H1 (cell line): ENCODE measurements at regions not wholly inside any gene's neighbourhood (a gene's known extent, or its start where the extent isn't known, plus 50 kb on each side); places are given as distances from the start of the nearest gene placed in this dataset.
A peak's percentile ranks its signal among the peaks of the same experiment; 100 is the strongest.

Experiments
- CTCF ChIA-PET: fragments of 300-600 bp; sonication (Branson Sonifier 250); formaldehyde crosslinking; loops from one replicate; lab custom pipeline; 2021; ENCODE audit not compliant: partially characterized antibody; lab: Charles Lee
- POLR2A ChIA-PET: fragments of 300-600 bp; sonication (Branson Sonifier 250); formaldehyde crosslinking; loops from one replicate; lab custom pipeline; 2021; ENCODE audit warnings: inconsistent platforms; ENCODE audit not compliant: partially characterized antibody; lab: Charles Lee
- DNase-seq, 2 experiments: peaks; one replicate each; pipeline versions ENCODE4 v3.0.0 to v3.0.0-alpha.2; 2010 to 2022; ENCODE audit warnings: low spot score in 2 of 2, low read depth in 1 of 2, mixed read lengths in 1 of 2
- FAIRE-seq: peaks from 2 replicates; lab custom pipeline; 2011; peaks lifted over from hg19 to GRCh38; lab: Jason Lieb, UNC
- H2AFZ ChIP-seq: 2 replicates; pipeline ENCODE4 v1.8.1; 2012; ENCODE audit warnings: low read length, inconsistent platforms
- H2AK5ac ChIP-seq: 2 replicates; pipeline ENCODE4 v1.6.1; 2013; ENCODE audit warnings: low read depth, low read length
- H2BK120ac ChIP-seq: replicated peaks from 2 replicates; pipeline ENCODE3; 2013; ENCODE audit warnings: low read depth, low read length, inconsistent platforms
- H2BK12ac ChIP-seq: 2 replicates; pipeline ENCODE4 v1.6.1; 2013; ENCODE audit warnings: low read depth, low read length
- H2BK15ac ChIP-seq: 2 replicates; pipeline ENCODE4 v1.6.1; 2013; ENCODE audit warnings: low read length
- H2BK20ac ChIP-seq: 2 replicates; pipeline ENCODE4 v1.6.1; 2013; ENCODE audit warnings: low read length
- H2BK5ac ChIP-seq: 2 replicates; pipeline ENCODE4 v1.6.1; 2013; ENCODE audit warnings: low read depth, low read length
- H3K14ac ChIP-seq: 2 replicates; pipeline ENCODE4 v1.6.1; 2013; ENCODE audit warnings: inconsistent platforms; ENCODE audit not compliant: insufficient read length
- H3K18ac ChIP-seq: 2 replicates; pipeline ENCODE4 v1.6.1; 2013; ENCODE audit warnings: low read length; ENCODE audit errors: extremely low read depth
- H3K23ac ChIP-seq: 2 replicates; pipeline ENCODE4 v1.6.1; 2013; ENCODE audit warnings: inconsistent platforms; ENCODE audit not compliant: insufficient read length
- H3K23me2 ChIP-seq: 2 replicates; pipeline ENCODE4 v1.6.1; 2013; ENCODE audit warnings: low read depth, low read length
- H3K27ac ChIP-seq: 2 replicates; pipeline ENCODE4 v1.6.1; 2011; ENCODE audit warnings: low read depth, low read length, inconsistent platforms
- H3K27me3 ChIP-seq, 4 experiments: replicated peaks in 1 of 4; 1 replicate in 1 of 4; 2 replicates in 3 of 4; pipeline versions ENCODE4 v1.6.1 to v1.8.1; 2011 to 2013; ENCODE audit warnings: low read length in 3 of 4, mild to moderate bottlenecking in 3 of 4, inconsistent platforms in 2 of 4, mixed read lengths in 2 of 4, moderate library complexity in 1 of 4; ENCODE audit not compliant: control insufficient read depth in 3 of 4, insufficient read depth in 3 of 4; ENCODE audit errors: extremely low read depth in 1 of 4
- H3K36me3 ChIP-seq, 4 experiments: 2 replicates each; pipeline versions ENCODE4 v1.6.1 to v1.8.1; 2011 to 2013; ENCODE audit warnings: mild to moderate bottlenecking in 4 of 4, low read length in 3 of 4, moderate library complexity in 2 of 4, control low read depth in 1 of 4, inconsistent platforms in 1 of 4; ENCODE audit not compliant: insufficient read depth in 4 of 4, control insufficient read depth in 2 of 4
- H3K4ac ChIP-seq: replicated peaks from 2 replicates; pipeline ENCODE3; 2013; ENCODE audit warnings: low read length, low read depth, mixed read lengths, inconsistent platforms; ENCODE audit not compliant: insufficient read length
- H3K4me1 ChIP-seq, 4 experiments: replicated peaks in 1 of 4; 1 replicate in 1 of 4; 2 replicates in 3 of 4; pipeline versions ENCODE4 v1.6.1 to v1.8.1; 2011 to 2013; ENCODE audit warnings: low read length in 3 of 4, inconsistent platforms in 2 of 4, mixed read lengths in 1 of 4; ENCODE audit not compliant: insufficient read depth in 4 of 4, control insufficient read depth in 3 of 4
- H3K4me2 ChIP-seq, 2 experiments: 2 replicates each; pipeline versions ENCODE4 v1.6.1 to v1.8.1; 2011 to 2013; ENCODE audit warnings: low read depth in 2 of 2, low read length in 2 of 2, control low read depth in 1 of 2, inconsistent platforms in 1 of 2, mild to moderate bottlenecking in 1 of 2; ENCODE audit not compliant: insufficient read depth in 1 of 2
- H3K4me3 ChIP-seq, 4 experiments: fragments of 200-600, 300-600 bp in 1 of 4; sonication (generic), shearing (Covaris generic), sonication (Bioruptor Twin) in 1 of 4; 2 replicates each; pipeline versions ENCODE4 v1.5.1 to v1.8.1; 2011 to 2016; ENCODE audit warnings: low read length in 4 of 4, low read depth in 3 of 4, control low read depth in 2 of 4, inconsistent platforms in 2 of 4, mild to moderate bottlenecking in 2 of 4, mixed read lengths in 1 of 4, moderate library complexity in 1 of 4; ENCODE audit not compliant: insufficient read depth in 2 of 4; ENCODE audit errors: extremely low read depth in 1 of 4
- H3K56ac ChIP-seq: replicated peaks from 2 replicates; pipeline ENCODE3; 2013; ENCODE audit warnings: low read depth, mild to moderate bottlenecking, mixed read lengths, low read length, inconsistent platforms; ENCODE audit not compliant: insufficient read length
- H3K79me1 ChIP-seq: 2 replicates; pipeline ENCODE4 v1.6.1; 2013; ENCODE audit warnings: low read depth, low read length, control low read depth
- H3K79me2 ChIP-seq, 2 experiments: 2 replicates each; pipeline versions ENCODE4 v1.6.1 to v1.8.1; 2012 to 2013; ENCODE audit warnings: low read length in 2 of 2, mild to moderate bottlenecking in 2 of 2, inconsistent platforms in 1 of 2; ENCODE audit not compliant: insufficient read depth in 2 of 2, control insufficient read depth in 1 of 2
- H3K9ac ChIP-seq, 4 experiments: replicated peaks in 1 of 4; 1 replicate in 1 of 4; 2 replicates in 3 of 4; pipeline versions ENCODE4 v1.6.1 to v1.8.1; 2011 to 2013; ENCODE audit warnings: low read depth in 3 of 4, low read length in 3 of 4, control low read depth in 2 of 4, mild to moderate bottlenecking in 2 of 4, moderate library complexity in 2 of 4, inconsistent platforms in 1 of 4; ENCODE audit errors: extremely low read depth in 1 of 4
- H3K9me3 ChIP-seq, 2 experiments: 2 replicates each; pipeline versions ENCODE4 v1.6.1 to v1.8.1; 2012 to 2013; ENCODE audit warnings: mild to moderate bottlenecking in 2 of 2, moderate library complexity in 2 of 2, control low read depth in 1 of 2, inconsistent platforms in 1 of 2, low read depth in 1 of 2, low read length in 1 of 2, mixed read lengths in 1 of 2; ENCODE audit not compliant: insufficient read depth in 2 of 2
- H4K20me1 ChIP-seq, 2 experiments: replicated peaks in 1 of 2; 2 replicates each; pipeline versions ENCODE3 to v1.8.1; 2011 to 2013; ENCODE audit warnings: inconsistent platforms in 2 of 2, low read length in 2 of 2, mild to moderate bottlenecking in 1 of 2; ENCODE audit not compliant: insufficient read depth in 2 of 2, control insufficient read depth in 1 of 2
- H4K5ac ChIP-seq: 2 replicates; pipeline ENCODE4 v1.6.1; 2013; ENCODE audit warnings: low read length, low read depth, mixed read lengths, inconsistent platforms; ENCODE audit not compliant: insufficient read length
- H4K8ac ChIP-seq: 2 replicates; pipeline ENCODE4 v1.8.0; 2013; ENCODE audit warnings: mild to moderate bottlenecking, moderate library complexity, low read length, inconsistent platforms; ENCODE audit not compliant: insufficient read depth; ENCODE audit errors: extremely low read depth
- H4K91ac ChIP-seq: replicated peaks from 2 replicates; pipeline ENCODE3; 2013; ENCODE audit warnings: low read length, mixed read lengths, inconsistent platforms; ENCODE audit not compliant: insufficient read length
- CTCF ChIP-seq, 3 experiments: IDR thresholded peaks; 1 replicate in 2 of 3; 2 replicates in 1 of 3; pipeline versions ENCODE4 v1.5.1 to v1.6.1; 2011; ENCODE audit warnings: low read length in 3 of 3, mild to moderate bottlenecking in 3 of 3, inconsistent platforms in 2 of 3, low read depth in 1 of 3, moderate library complexity in 1 of 3; ENCODE audit not compliant: insufficient read depth in 1 of 3; ENCODE audit errors: control extremely low read depth in 1 of 3
- FOSL1 ChIP-seq: IDR thresholded peaks from 2 replicates; pipeline ENCODE4 v1.6.1; 2011; ENCODE audit warnings: mild to moderate bottlenecking, low read depth, low read length, moderate library complexity; ENCODE audit not compliant: insufficient read depth
- HDAC2 ChIP-seq, 2 experiments: fragments of 300-600 bp in 1 of 2; sonication (generic) in 1 of 2; IDR thresholded peaks; 2 replicates each; pipeline ENCODE4 v1.6.1; 2011 to 2012; ENCODE audit warnings: low read depth in 2 of 2, low read length in 2 of 2, mild to moderate bottlenecking in 2 of 2, moderate library complexity in 2 of 2, borderline replicate concordance in 1 of 2, inconsistent platforms in 1 of 2
- KDM5A ChIP-seq: fragments of 200-600 bp; IDR thresholded peaks from 2 replicates; pipeline ENCODE4 v1.7.1; 2012; ENCODE audit warnings: mild to moderate bottlenecking, low read length, inconsistent platforms, mixed read lengths
- RAD21 ChIP-seq, 2 experiments: IDR thresholded peaks in 1 of 2; conservative IDR thresholded peaks in 1 of 2; 2 replicates each; pipeline ENCODE4 v1.6.1; 2011; ENCODE audit warnings: low read depth in 2 of 2, low read length in 2 of 2, improper control_type of control experiment in 1 of 2, inconsistent platforms in 1 of 2, mild to moderate bottlenecking in 1 of 2, moderate library complexity in 1 of 2
- RFX5 ChIP-seq: IDR thresholded peaks from 2 replicates; pipeline ENCODE4 v1.6.1; 2011; ENCODE audit warnings: low read depth, low read length, improper control_type of control experiment, borderline replicate concordance
- SRF ChIP-seq: IDR thresholded peaks from 2 replicates; pipeline ENCODE4 v1.6.1; 2011; ENCODE audit warnings: mild to moderate bottlenecking, low read depth, low read length, moderate library complexity
- TAF1 ChIP-seq: IDR thresholded peaks from 2 replicates; pipeline ENCODE4 v1.6.1; 2011; ENCODE audit warnings: mild to moderate bottlenecking, low read depth, low read length
- ZNF274 ChIP-seq: IDR thresholded peaks from 2 replicates; pipeline ENCODE4 v1.7.0; 2012; ENCODE audit warnings: low read length, borderline replicate concordance; ENCODE audit errors: extremely low read depth
- WGBS, 2 experiments: shearing (Covaris generic) in 1 of 2; methylation state at CpG; one replicate each; pipeline versions ENCODE4 v1.1.6 to v1.1.7; 2013 to 2015; ENCODE audit warnings: low lambda C conversion rate in 2 of 2, mixed read lengths in 2 of 2, inconsistent platforms in 1 of 2, low coverage in 1 of 2, missing lambda C conversion rate in 1 of 2; ENCODE audit not compliant: insufficient replicate concordance in 2 of 2, insufficient coverage in 1 of 2, insufficient read length in 1 of 2; ENCODE audit errors: extremely low coverage in 1 of 2, missing lambda C conversion rate in 1 of 2; 5-methylcytosine and 5-hydroxymethylcytosine counted together
- TF ChIP-seq, protein P1 (sequence below): IDR thresholded peaks from 2 replicates; pipeline ENCODE4 v1.6.1; 2012; ENCODE audit warnings: inconsistent platforms

DNA sequence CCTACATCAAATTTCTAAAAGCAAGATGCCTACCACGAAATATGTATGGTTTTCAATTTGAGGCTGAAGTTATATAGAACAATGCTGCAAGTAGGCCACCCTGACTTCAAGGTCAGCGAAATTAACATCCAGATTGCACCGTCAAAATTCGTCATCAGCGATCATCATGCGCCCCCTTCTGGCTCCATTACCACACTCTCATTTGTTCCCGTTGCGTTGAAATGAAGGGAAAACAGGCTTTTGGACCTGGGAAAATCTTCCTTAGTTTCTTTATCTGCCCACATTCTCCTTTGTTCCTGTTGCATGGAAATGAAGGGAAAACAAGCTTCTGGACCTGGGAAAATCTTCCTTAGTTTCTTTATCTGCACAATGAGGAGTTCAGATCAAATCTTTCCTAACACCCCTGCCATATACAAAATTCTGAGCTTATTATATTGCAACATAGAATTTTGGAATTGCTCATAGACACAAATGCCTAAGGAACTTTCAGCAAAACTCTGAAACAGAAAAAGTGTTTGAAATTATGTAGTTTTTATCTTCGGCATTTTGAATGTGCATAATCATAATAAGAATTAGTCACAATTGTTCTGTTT is 98.2 kb upstream of the PRKCQ start:
- CTCF ChIA-PET, result interaction anchor here (0.6 to 3.6 kb wide), 20 partner anchors 8 to 1586 kb away, joined by 3 to 20 read pairs (median 3); no protein-coding TSS in a partner anchor
- no peak overlapping the region for H3K9ac ChIP-seq
- no peak overlapping the region for H3K23ac ChIP-seq
- H3K14ac ChIP-seq, result no peak overlapping the region
- H4K20me1 ChIP-seq, result no peaks in the 10 kb centered on the region
- H3K27ac ChIP-seq, result no peak overlapping the region
- H4K91ac ChIP-seq, result no peak overlapping the region
- no peak overlapping the region for H3K4me3 ChIP-seq
- no peaks in the 10 kb centered on the region for H3K79me2 ChIP-seq
- FAIRE-seq (peak; percentile 96), DNase-seq (peak in 1 of 2 experiments; percentile 80)
- H3K79me1 ChIP-seq, result no peaks in the 10 kb centered on the region
- H2BK20ac ChIP-seq, result no peak overlapping the region
- H2BK5ac ChIP-seq, result no peak overlapping the region
- H4K8ac ChIP-seq, result no peak overlapping the region
- H3K4me2 ChIP-seq, result no peak overlapping the region
- H2BK120ac ChIP-seq, result no peak overlapping the region
- no peak overlapping the region for H2BK12ac ChIP-seq
- no peak overlapping the region for H4K5ac ChIP-seq
- H2AFZ ChIP-seq, result peak overlapping the region; percentile 43; the same call in 1 of the 2 replicates
- H3K18ac ChIP-seq, result no peak overlapping the region
- no peak overlapping the region for H3K4ac ChIP-seq
- POLR2A ChIA-PET, result no interaction called here
- no peaks in the 10 kb centered on the region; a peak in 1 of 7 replicates for H3K4me1 ChIP-seq
- H3K36me3 ChIP-seq, result no peaks in the 10 kb centered on the region
- 15% methylated on average over 9 of the region's 9 CpGs; no CpG with 5 or more reads in 1 of the 2 experiments for WGBS, 2 experiments
- H2AK5ac ChIP-seq, result no peak overlapping the region
- H3K56ac ChIP-seq, result no peak overlapping the region
- no peaks in the 10 kb centered on the region for H3K23me2 ChIP-seq
- H2BK15ac ChIP-seq, result no peak overlapping the region
- H3K9me3 ChIP-seq, result no peaks in the 10 kb centered on the region
- no peaks in the 10 kb centered on the region for H3K27me3 ChIP-seq
- TF ChIP-seq KDM5A (no peak), CTCF (IDR thresholded peaks at IDR 0.05; ENCODE audit: control extremely low read depth in 1 of 3, insufficient read depth in 1 of 3, low read depth in 1 of 3, low read length in 3 of 3) (peak; percentile 69 to 91 (median 84)), RAD21 (IDR thresholded peaks at IDR 0.05 in 1 of 2, conservative IDR thresholded peaks at IDR 0.05 in 1 of 2; ENCODE audit: low read depth in 2 of 2, low read length in 2 of 2) (peak; percentile 87 to 91), SRF (no peak), FOSL1 (no peak), RFX5 (no peak), TAF1 (no peak), ZNF274 (no peak), HDAC2 (IDR thresholded peaks at IDR 0.05; ENCODE audit: borderline replicate concordance in 1 of 2, low read depth in 2 of 2, low read length in 2 of 2) (no peak)
- TF ChIP-seq, protein P1, sequence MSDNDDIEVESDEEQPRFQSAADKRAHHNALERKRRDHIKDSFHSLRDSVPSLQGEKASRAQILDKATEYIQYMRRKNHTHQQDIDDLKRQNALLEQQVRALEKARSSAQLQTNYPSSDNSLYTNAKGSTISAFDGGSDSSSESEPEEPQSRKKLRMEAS, result no peak
